Heart left ventricle (tissue), 13 donors: ENCODE measurements at regions not wholly inside any gene's neighbourhood (a gene's known extent, or its start where the extent isn't known, plus 50 kb on each side); places are given as distances from the start of the nearest gene placed in this dataset.

Source experiments
- POLR2A ChIP-seq, 2 donors: fragments of 450-650 bp; IDR thresholded peaks; one replicate each; pipeline ENCODE4 v1.6.1; 2017; ENCODE audit warnings: antibody characterized with exemption in 2 of 2, mild to moderate bottlenecking in 2 of 2, moderate library complexity in 2 of 2
- TF ChIP-seq, protein P1 (sequence below), 12 donors: fragments of 200-600 bp; sonication (generic) in 4 of 12; IDR thresholded peaks; one replicate each; pipeline versions ENCODE4 v1.5.0 to v1.8.0; 2018 to 2022; ENCODE audit warnings: antibody characterized with exemption in 12 of 12, mild to moderate bottlenecking in 5 of 12
- donor health status: ischemic (EF 13 %, LVEDD 7.1; RV severe dilation, severe dysfunction).
- donor health status: DM: no; HTN: yes; CAD: no.
- donor health status: DM: no; HTN: no; CAD: no.
- donor health status: ischemic (EF 25% LVEDD 6.9; RV normal size, moderate dysfunction).
- donor health status: ischemic (EF 25% LVEDD 5.7; RV mildly dilated, moderate dysfunction).
- donor health status: ischemic (EF 35%, LVEDD 5.7; RV mildly dilated, moderate dysfunction).
- donor health status: nonischemic (EF 11% LVEDD 7.7; RV severe dilation, severe dysfunction).
- donor health status: DM: yes; HTN: yes; CAD: no.
- donor health status: PGD.
- donor health status: ischemic (EF 29% LVEDD 5.4; RV normal size, mild dysfunction).
- donor health status: nonischemic (EF 23%, LVEDD 6.1; RV moderate dilation, normal function).

DNA sequence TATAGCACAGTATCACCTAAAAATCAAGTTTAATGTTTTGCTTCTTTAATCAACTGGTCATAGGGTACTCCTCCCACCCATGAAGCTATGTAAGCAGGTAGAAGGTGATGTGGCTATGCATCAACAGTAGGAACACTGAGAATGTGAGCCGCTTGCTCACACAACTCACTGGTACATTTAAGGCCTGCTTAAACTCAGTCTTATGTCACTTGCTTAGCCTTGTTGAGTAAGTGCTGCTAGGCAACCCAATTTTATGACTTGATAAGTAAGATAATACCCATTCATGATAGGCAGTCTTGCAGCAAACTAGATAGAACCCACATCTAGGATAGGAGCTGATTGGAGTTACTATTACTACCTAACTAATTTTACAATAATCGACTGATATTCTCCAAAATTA, 70.0 kb upstream of the BMP4 start:
- TF ChIP-seq, protein P1, sequence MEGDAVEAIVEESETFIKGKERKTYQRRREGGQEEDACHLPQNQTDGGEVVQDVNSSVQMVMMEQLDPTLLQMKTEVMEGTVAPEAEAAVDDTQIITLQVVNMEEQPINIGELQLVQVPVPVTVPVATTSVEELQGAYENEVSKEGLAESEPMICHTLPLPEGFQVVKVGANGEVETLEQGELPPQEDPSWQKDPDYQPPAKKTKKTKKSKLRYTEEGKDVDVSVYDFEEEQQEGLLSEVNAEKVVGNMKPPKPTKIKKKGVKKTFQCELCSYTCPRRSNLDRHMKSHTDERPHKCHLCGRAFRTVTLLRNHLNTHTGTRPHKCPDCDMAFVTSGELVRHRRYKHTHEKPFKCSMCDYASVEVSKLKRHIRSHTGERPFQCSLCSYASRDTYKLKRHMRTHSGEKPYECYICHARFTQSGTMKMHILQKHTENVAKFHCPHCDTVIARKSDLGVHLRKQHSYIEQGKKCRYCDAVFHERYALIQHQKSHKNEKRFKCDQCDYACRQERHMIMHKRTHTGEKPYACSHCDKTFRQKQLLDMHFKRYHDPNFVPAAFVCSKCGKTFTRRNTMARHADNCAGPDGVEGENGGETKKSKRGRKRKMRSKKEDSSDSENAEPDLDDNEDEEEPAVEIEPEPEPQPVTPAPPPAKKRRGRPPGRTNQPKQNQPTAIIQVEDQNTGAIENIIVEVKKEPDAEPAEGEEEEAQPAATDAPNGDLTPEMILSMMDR (IDR thresholded peaks at IDR 0.05), result no peak
- no peak for TF ChIP-seq POLR2A (IDR thresholded peaks at IDR 0.05)
